OCI-M2 (cell line): ENCODE measurements at regions not wholly inside any gene's neighbourhood (a gene's known extent, or its start where the extent isn't known, plus 50 kb on each side); places are given as distances from the start of the nearest gene placed in this dataset.
"Not testable (repeated sequence)": the region's sequence is repeated elsewhere in the genome, so short reads cannot be mapped to it uniquely, and the experiment has no call there.

Experiments used
- DNase-seq: peaks from one replicate; lab custom pipeline; 2025; ENCODE audit not compliant: unreplicated experiment; lab: John Stamatoyannopoulos, UW

DNA sequence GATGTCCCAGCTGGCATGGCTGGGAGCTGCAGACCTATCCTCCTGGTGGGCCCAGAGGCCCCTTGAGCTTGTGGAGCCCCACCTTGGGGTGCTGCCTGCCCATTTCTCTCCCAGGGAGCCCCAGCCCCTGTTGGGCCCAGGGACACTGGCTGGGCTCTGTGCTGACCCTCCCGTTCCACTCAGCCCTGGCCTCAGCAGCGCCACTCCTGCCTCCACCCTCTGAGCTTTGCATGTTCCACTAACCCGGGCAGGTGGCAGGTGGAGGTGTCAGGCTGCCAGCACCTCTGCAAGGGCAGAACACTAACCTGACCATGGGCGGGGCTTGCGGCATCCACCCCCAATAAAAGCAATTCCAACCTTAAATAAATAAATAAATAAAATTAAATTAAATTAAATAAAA lies 299.2 kb downstream of the LRIG3 start:
- no peak for DNase-seq

- DNase-seq = no peak
These were observed 290.9 kb downstream of the LRIG3 start for GRCh38 chr12:58629376-58629775.

- DNase-seq = no peak
These were observed 286.8 kb downstream of the LRIG3 start for GRCh38 chr12:58633479-58633878.

DNA sequence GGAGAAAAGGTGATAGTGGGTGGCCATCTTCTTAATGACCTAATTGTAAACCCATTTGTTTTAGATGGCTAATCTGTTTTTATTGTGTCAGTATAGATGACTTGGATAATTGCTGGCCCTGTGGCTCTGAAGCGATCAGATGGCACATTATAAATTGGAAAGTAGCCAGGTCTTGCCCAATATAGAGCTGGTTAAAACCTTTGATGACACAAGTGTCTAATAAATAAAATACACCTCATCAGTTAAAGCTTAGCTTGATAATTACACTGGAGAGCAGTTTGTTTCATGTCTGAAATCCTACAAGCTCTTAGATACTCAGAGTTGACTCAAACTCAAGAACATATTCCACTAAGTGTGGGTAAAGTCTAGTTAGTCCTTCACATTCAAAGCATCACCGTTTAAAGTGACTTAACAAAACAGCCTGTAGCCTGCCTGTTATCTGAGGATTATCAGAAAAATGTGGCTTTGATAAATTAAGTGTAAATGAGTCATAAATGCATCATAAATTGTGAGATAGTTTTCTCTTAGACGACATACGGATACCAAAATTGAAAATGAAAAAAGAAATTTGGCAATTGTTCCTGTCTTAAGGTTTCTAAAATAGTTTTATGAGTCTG lies 280.9 kb downstream of the LRIG3 start:
- no peak for DNase-seq

- DNase-seq = no peak
These were observed 280.0 kb downstream of the LRIG3 start for GRCh38 chr12:58640314-58640713.

GRCh38 chr12:58645946-58646345 lies 274.4 kb downstream of the LRIG3 start:
- no peak for DNase-seq

- DNase-seq = no peak
These were observed 272.8 kb downstream of the LRIG3 start for GRCh38 chr12:58647495-58647894.

- no peak for DNase-seq
These were observed 272.1 kb downstream of the LRIG3 start for GRCh38 chr12:58648176-58648575.

GRCh38 chr12:58651850-58652249 lies 268.5 kb downstream of the LRIG3 start:
- no peak for DNase-seq

- no peak for DNase-seq
These were observed 266.3 kb downstream of the LRIG3 start for GRCh38 chr12:58654021-58654420.

GRCh38 chr12:58655375-58655774 lies 264.9 kb downstream of the LRIG3 start:
- DNase-seq = no peak

GRCh38 chr12:58656254-58657009 lies 263.9 kb downstream of the LRIG3 start:
- DNase-seq = no peak

DNA sequence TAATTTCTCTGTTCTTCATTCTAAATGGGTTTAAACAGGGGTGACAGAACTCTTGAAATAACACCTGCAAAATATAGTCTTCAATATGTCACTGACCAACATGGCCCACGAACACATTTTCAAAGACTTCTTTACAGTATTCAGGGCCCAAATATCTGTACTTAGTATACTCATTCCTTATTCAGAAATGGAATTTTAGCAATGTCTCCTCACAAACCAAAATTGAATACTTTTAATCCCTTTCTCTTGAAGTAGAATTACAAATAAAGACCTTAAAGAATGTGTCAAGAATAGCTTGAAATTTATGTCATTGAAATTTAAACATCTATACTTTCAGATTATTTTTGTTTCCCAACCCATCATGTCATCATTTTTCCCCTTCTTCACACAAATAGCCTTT lies 263.1 kb downstream of the LRIG3 start:
- no peak for DNase-seq

GRCh38 chr12:58665375-58665774 lies 254.9 kb downstream of the LRIG3 start:
- no peak for DNase-seq

GRCh38 chr12:58668233-58668632 lies 252.1 kb downstream of the LRIG3 start:
- DNase-seq = no peak

GRCh38 chr12:58668871-58669270 lies 251.4 kb downstream of the LRIG3 start:
- no peak for DNase-seq

DNA sequence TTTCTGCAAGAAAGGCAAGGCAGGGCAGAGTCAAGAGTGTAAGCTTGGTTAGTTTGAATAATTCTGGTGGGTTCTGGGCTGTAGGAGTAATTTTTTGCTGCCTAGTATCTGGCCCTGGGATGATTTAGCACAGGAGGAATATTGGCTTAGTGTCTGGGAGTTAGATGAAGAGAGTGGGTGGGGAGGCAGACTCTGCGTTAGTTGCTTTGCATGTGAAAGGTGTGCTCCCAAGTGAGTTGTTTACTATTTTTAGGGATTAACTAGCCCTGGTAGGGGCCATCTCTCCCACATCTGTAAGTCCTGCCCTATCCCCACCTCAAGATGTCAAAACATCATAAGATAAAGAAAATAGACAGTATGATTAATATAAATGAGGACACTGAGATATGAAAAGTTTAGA lies 249.7 kb downstream of the LRIG3 start:
- no peak for DNase-seq

DNA sequence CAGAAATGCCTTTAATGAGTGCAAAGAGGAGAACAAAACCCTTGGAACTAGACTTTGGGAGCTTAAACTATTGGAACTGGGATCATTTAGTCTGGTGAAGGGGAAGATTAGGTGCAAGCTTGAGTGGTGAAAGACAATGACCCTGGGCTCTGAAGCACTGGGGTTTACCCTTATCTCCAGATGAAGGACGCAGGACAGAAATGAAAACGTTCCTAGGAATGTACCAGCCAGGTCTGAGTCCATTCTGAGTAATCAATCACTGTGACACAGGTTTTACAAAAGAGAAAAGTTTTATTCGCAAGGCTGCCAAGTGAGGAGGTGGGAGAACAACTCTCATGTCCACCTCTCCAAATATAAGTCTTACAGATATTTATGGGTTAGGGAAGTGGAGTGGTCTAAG lies 249.1 kb downstream of the LRIG3 start:
- DNase-seq = no peak

- DNase-seq = no peak
These were observed 247.3 kb downstream of the LRIG3 start for GRCh38 chr12:58673021-58673420.

- DNase-seq = not testable (repeated sequence)
These were observed 242.5 kb downstream of the LRIG3 start for GRCh38 chr12:58677833-58678232.

- DNase-seq = no peak
These were observed 241.6 kb downstream of the LRIG3 start for GRCh38 chr12:58678753-58679152.

DNA sequence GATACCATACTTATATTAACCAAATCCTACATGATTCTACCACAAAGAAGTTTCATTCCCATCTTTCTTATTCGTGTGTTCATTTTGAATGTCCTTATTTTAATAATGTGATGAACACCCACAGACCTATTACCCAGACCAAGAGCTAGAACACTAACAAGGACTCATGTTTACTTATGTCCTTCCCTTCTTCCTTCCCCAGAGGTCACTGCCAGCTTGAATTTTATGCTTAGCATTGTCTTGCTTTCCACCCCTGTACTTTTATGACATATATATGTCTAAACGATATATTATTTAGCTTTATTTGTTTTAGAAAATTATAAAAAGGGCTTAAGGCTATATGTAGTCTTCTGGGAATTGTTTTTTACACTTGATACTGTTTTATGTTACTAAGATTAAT lies 238.6 kb downstream of the LRIG3 start:
- no peak for DNase-seq

DNA sequence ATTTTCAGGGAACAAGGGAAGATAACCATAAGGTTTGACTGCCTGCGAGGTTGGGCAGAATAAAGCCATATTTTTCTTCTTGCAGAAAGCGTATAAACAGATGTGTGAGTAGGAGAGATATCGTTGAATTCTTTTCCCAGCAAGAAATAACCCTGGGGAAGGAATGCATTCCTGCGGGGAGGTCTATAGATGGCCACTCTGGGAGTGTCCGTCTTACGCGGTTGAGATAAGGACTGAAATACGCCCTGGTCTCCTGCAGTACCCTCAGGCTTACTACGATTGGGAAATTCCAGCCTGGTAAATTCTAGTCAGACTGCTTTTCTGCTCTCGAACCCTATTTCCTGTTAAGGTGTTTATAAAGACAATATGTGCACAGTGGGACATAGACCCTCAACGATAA lies 225.0 kb downstream of the LRIG3 start:
- no peak for DNase-seq
